H1 (cell line): ENCODE measurements at regions not wholly inside any gene's neighbourhood (a gene's known extent, or its start where the extent isn't known, plus 50 kb on each side); places are given as distances from the start of the nearest gene placed in this dataset.

Experiments used
- CTCF ChIA-PET: fragments of 300-600 bp; sonication (Branson Sonifier 250); formaldehyde crosslinking; loops from one replicate; lab custom pipeline; 2021; ENCODE audit not compliant: partially characterized antibody; lab: Charles Lee
- POLR2A ChIA-PET: fragments of 300-600 bp; sonication (Branson Sonifier 250); formaldehyde crosslinking; loops from one replicate; lab custom pipeline; 2021; ENCODE audit warnings: inconsistent platforms; ENCODE audit not compliant: partially characterized antibody; lab: Charles Lee
- DNase-seq, 2 experiments: peaks; one replicate each; pipeline versions ENCODE4 v3.0.0 to v3.0.0-alpha.2; 2010 to 2022; ENCODE audit warnings: low spot score in 2 of 2, low read depth in 1 of 2, mixed read lengths in 1 of 2
- FAIRE-seq: peaks from 2 replicates; lab custom pipeline; 2011; peaks lifted over from hg19 to GRCh38; lab: Jason Lieb, UNC
- H2AFZ ChIP-seq: 2 replicates; pipeline ENCODE4 v1.8.1; 2012; ENCODE audit warnings: low read length, inconsistent platforms
- H2AK5ac ChIP-seq: 2 replicates; pipeline ENCODE4 v1.6.1; 2013; ENCODE audit warnings: low read depth, low read length
- H2BK120ac ChIP-seq: replicated peaks from 2 replicates; pipeline ENCODE3; 2013; ENCODE audit warnings: low read depth, low read length, inconsistent platforms
- H2BK12ac ChIP-seq: 2 replicates; pipeline ENCODE4 v1.6.1; 2013; ENCODE audit warnings: low read depth, low read length
- H2BK15ac ChIP-seq: 2 replicates; pipeline ENCODE4 v1.6.1; 2013; ENCODE audit warnings: low read length
- H2BK20ac ChIP-seq: 2 replicates; pipeline ENCODE4 v1.6.1; 2013; ENCODE audit warnings: low read length
- H2BK5ac ChIP-seq: 2 replicates; pipeline ENCODE4 v1.6.1; 2013; ENCODE audit warnings: low read depth, low read length
- H3K14ac ChIP-seq: 2 replicates; pipeline ENCODE4 v1.6.1; 2013; ENCODE audit warnings: inconsistent platforms; ENCODE audit not compliant: insufficient read length
- H3K18ac ChIP-seq: 2 replicates; pipeline ENCODE4 v1.6.1; 2013; ENCODE audit warnings: low read length; ENCODE audit errors: extremely low read depth
- H3K23ac ChIP-seq: 2 replicates; pipeline ENCODE4 v1.6.1; 2013; ENCODE audit warnings: inconsistent platforms; ENCODE audit not compliant: insufficient read length
- H3K23me2 ChIP-seq: 2 replicates; pipeline ENCODE4 v1.6.1; 2013; ENCODE audit warnings: low read depth, low read length
- H3K27ac ChIP-seq: 2 replicates; pipeline ENCODE4 v1.6.1; 2011; ENCODE audit warnings: low read depth, low read length, inconsistent platforms
- H3K27me3 ChIP-seq, 4 experiments: replicated peaks in 1 of 4; 1 replicate in 1 of 4; 2 replicates in 3 of 4; pipeline versions ENCODE4 v1.6.1 to v1.8.1; 2011 to 2013; ENCODE audit warnings: low read length in 3 of 4, mild to moderate bottlenecking in 3 of 4, inconsistent platforms in 2 of 4, mixed read lengths in 2 of 4, moderate library complexity in 1 of 4; ENCODE audit not compliant: control insufficient read depth in 3 of 4, insufficient read depth in 3 of 4; ENCODE audit errors: extremely low read depth in 1 of 4
- H3K36me3 ChIP-seq, 4 experiments: 2 replicates each; pipeline versions ENCODE4 v1.6.1 to v1.8.1; 2011 to 2013; ENCODE audit warnings: mild to moderate bottlenecking in 4 of 4, low read length in 3 of 4, moderate library complexity in 2 of 4, control low read depth in 1 of 4, inconsistent platforms in 1 of 4; ENCODE audit not compliant: insufficient read depth in 4 of 4, control insufficient read depth in 2 of 4
- H3K4ac ChIP-seq: replicated peaks from 2 replicates; pipeline ENCODE3; 2013; ENCODE audit warnings: low read length, low read depth, mixed read lengths, inconsistent platforms; ENCODE audit not compliant: insufficient read length
- H3K4me1 ChIP-seq, 4 experiments: replicated peaks in 1 of 4; 1 replicate in 1 of 4; 2 replicates in 3 of 4; pipeline versions ENCODE4 v1.6.1 to v1.8.1; 2011 to 2013; ENCODE audit warnings: low read length in 3 of 4, inconsistent platforms in 2 of 4, mixed read lengths in 1 of 4; ENCODE audit not compliant: insufficient read depth in 4 of 4, control insufficient read depth in 3 of 4
- H3K4me2 ChIP-seq, 2 experiments: 2 replicates each; pipeline versions ENCODE4 v1.6.1 to v1.8.1; 2011 to 2013; ENCODE audit warnings: low read depth in 2 of 2, low read length in 2 of 2, control low read depth in 1 of 2, inconsistent platforms in 1 of 2, mild to moderate bottlenecking in 1 of 2; ENCODE audit not compliant: insufficient read depth in 1 of 2
- H3K4me3 ChIP-seq, 4 experiments: fragments of 200-600, 300-600 bp in 1 of 4; sonication (generic), shearing (Covaris generic), sonication (Bioruptor Twin) in 1 of 4; 2 replicates each; pipeline versions ENCODE4 v1.5.1 to v1.8.1; 2011 to 2016; ENCODE audit warnings: low read length in 4 of 4, low read depth in 3 of 4, control low read depth in 2 of 4, inconsistent platforms in 2 of 4, mild to moderate bottlenecking in 2 of 4, mixed read lengths in 1 of 4, moderate library complexity in 1 of 4; ENCODE audit not compliant: insufficient read depth in 2 of 4; ENCODE audit errors: extremely low read depth in 1 of 4
- H3K56ac ChIP-seq: replicated peaks from 2 replicates; pipeline ENCODE3; 2013; ENCODE audit warnings: low read depth, mild to moderate bottlenecking, mixed read lengths, low read length, inconsistent platforms; ENCODE audit not compliant: insufficient read length
- H3K79me1 ChIP-seq: 2 replicates; pipeline ENCODE4 v1.6.1; 2013; ENCODE audit warnings: low read depth, low read length, control low read depth
- H3K79me2 ChIP-seq, 2 experiments: 2 replicates each; pipeline versions ENCODE4 v1.6.1 to v1.8.1; 2012 to 2013; ENCODE audit warnings: low read length in 2 of 2, mild to moderate bottlenecking in 2 of 2, inconsistent platforms in 1 of 2; ENCODE audit not compliant: insufficient read depth in 2 of 2, control insufficient read depth in 1 of 2
- H3K9ac ChIP-seq, 4 experiments: replicated peaks in 1 of 4; 1 replicate in 1 of 4; 2 replicates in 3 of 4; pipeline versions ENCODE4 v1.6.1 to v1.8.1; 2011 to 2013; ENCODE audit warnings: low read depth in 3 of 4, low read length in 3 of 4, control low read depth in 2 of 4, mild to moderate bottlenecking in 2 of 4, moderate library complexity in 2 of 4, inconsistent platforms in 1 of 4; ENCODE audit errors: extremely low read depth in 1 of 4
- H3K9me3 ChIP-seq, 2 experiments: 2 replicates each; pipeline versions ENCODE4 v1.6.1 to v1.8.1; 2012 to 2013; ENCODE audit warnings: mild to moderate bottlenecking in 2 of 2, moderate library complexity in 2 of 2, control low read depth in 1 of 2, inconsistent platforms in 1 of 2, low read depth in 1 of 2, low read length in 1 of 2, mixed read lengths in 1 of 2; ENCODE audit not compliant: insufficient read depth in 2 of 2
- H4K20me1 ChIP-seq, 2 experiments: replicated peaks in 1 of 2; 2 replicates each; pipeline versions ENCODE3 to v1.8.1; 2011 to 2013; ENCODE audit warnings: inconsistent platforms in 2 of 2, low read length in 2 of 2, mild to moderate bottlenecking in 1 of 2; ENCODE audit not compliant: insufficient read depth in 2 of 2, control insufficient read depth in 1 of 2
- H4K5ac ChIP-seq: 2 replicates; pipeline ENCODE4 v1.6.1; 2013; ENCODE audit warnings: low read length, low read depth, mixed read lengths, inconsistent platforms; ENCODE audit not compliant: insufficient read length
- H4K8ac ChIP-seq: 2 replicates; pipeline ENCODE4 v1.8.0; 2013; ENCODE audit warnings: mild to moderate bottlenecking, moderate library complexity, low read length, inconsistent platforms; ENCODE audit not compliant: insufficient read depth; ENCODE audit errors: extremely low read depth
- H4K91ac ChIP-seq: replicated peaks from 2 replicates; pipeline ENCODE3; 2013; ENCODE audit warnings: low read length, mixed read lengths, inconsistent platforms; ENCODE audit not compliant: insufficient read length
- ASH2L ChIP-seq: fragments of 200-600, 300-600 bp; sonication (generic); IDR thresholded peaks from one replicate; pipeline ENCODE4 v1.7.1; 2017; ENCODE audit warnings: low read length
- BACH1 ChIP-seq: IDR thresholded peaks from 2 replicates; pipeline ENCODE4 v1.6.1; 2012; ENCODE audit warnings: low read length, improper control_type of control experiment
- BRCA1 ChIP-seq: IDR thresholded peaks from 2 replicates; pipeline ENCODE4 v1.6.1; 2012; ENCODE audit warnings: low read depth, low read length, improper control_type of control experiment
- EP300 ChIP-seq, 2 experiments: IDR thresholded peaks; 1 replicate in 1 of 2; 2 replicates in 1 of 2; pipeline ENCODE4 v1.6.1; 2011 to 2012; ENCODE audit warnings: low read depth in 2 of 2, low read length in 2 of 2, mild to moderate bottlenecking in 2 of 2, borderline replicate concordance in 1 of 2, inconsistent platforms in 1 of 2, moderate library complexity in 1 of 2
- GABPA ChIP-seq: IDR thresholded peaks from 2 replicates; pipeline ENCODE4 v1.6.1; 2011; ENCODE audit warnings: mild to moderate bottlenecking, low read length, moderate library complexity, borderline replicate concordance; ENCODE audit not compliant: insufficient read depth
- JUN ChIP-seq: IDR thresholded peaks from 2 replicates; pipeline ENCODE4 v1.6.1; 2011; ENCODE audit warnings: low read depth, mild to moderate bottlenecking, improper control_type of control experiment, low read length
- JUND ChIP-seq: IDR thresholded peaks from 2 replicates; pipeline ENCODE4 v1.6.1; 2011; ENCODE audit warnings: mild to moderate bottlenecking, improper control_type of control experiment, low read length
- POLR2AphosphoS5 ChIP-seq: IDR thresholded peaks from 2 replicates; pipeline ENCODE4 v1.6.1; 2011; ENCODE audit warnings: low read depth, low read length
- POU5F1 ChIP-seq: IDR thresholded peaks from 2 replicates; pipeline ENCODE4 v1.6.1; 2011; ENCODE audit warnings: low read depth, mild to moderate bottlenecking, low read length, moderate library complexity
- RAD21 ChIP-seq, 2 experiments: IDR thresholded peaks in 1 of 2; conservative IDR thresholded peaks in 1 of 2; 2 replicates each; pipeline ENCODE4 v1.6.1; 2011; ENCODE audit warnings: low read depth in 2 of 2, low read length in 2 of 2, improper control_type of control experiment in 1 of 2, inconsistent platforms in 1 of 2, mild to moderate bottlenecking in 1 of 2, moderate library complexity in 1 of 2
- RNF2 ChIP-seq: fragments of 200-900, 300-1000 bp; sonication (generic); IDR thresholded peaks from 2 replicates; pipeline ENCODE4 v1.7.1; 2016; ENCODE audit warnings: borderline replicate concordance, low read depth, mild to moderate bottlenecking, antibody characterized with exemption, low read length; ENCODE audit not compliant: poor library complexity, severe bottlenecking; ENCODE audit errors: missing control alignments
- SP1 ChIP-seq: IDR thresholded peaks from 2 replicates; pipeline ENCODE4 v1.6.1; 2011; ENCODE audit warnings: low read depth, low read length
- TAF1 ChIP-seq: IDR thresholded peaks from 2 replicates; pipeline ENCODE4 v1.6.1; 2011; ENCODE audit warnings: mild to moderate bottlenecking, low read depth, low read length
- TEAD4 ChIP-seq: IDR thresholded peaks from 2 replicates; pipeline ENCODE4 v1.6.1; 2012; ENCODE audit warnings: low read depth, low read length, inconsistent platforms, mixed read lengths
- ZNF274 ChIP-seq: IDR thresholded peaks from 2 replicates; pipeline ENCODE4 v1.7.0; 2012; ENCODE audit warnings: low read length, borderline replicate concordance; ENCODE audit errors: extremely low read depth
- WGBS, 2 experiments: shearing (Covaris generic) in 1 of 2; methylation state at CpG; one replicate each; pipeline versions ENCODE4 v1.1.6 to v1.1.7; 2013 to 2015; ENCODE audit warnings: low lambda C conversion rate in 2 of 2, mixed read lengths in 2 of 2, inconsistent platforms in 1 of 2, low coverage in 1 of 2, missing lambda C conversion rate in 1 of 2; ENCODE audit not compliant: insufficient replicate concordance in 2 of 2, insufficient coverage in 1 of 2, insufficient read length in 1 of 2; ENCODE audit errors: extremely low coverage in 1 of 2, missing lambda C conversion rate in 1 of 2; 5-methylcytosine and 5-hydroxymethylcytosine counted together

GRCh38 chr4:29075366-29075765 lies 1644.8 kb upstream of the PCDH7 start:
- DNase-seq (no peak), FAIRE-seq (no peak)
- H3K4me1 ChIP-seq, result no peaks in the 10 kb centered on the region
- H3K4me2 ChIP-seq, result no peak overlapping the region
- H2BK12ac ChIP-seq, result no peak overlapping the region
- H3K4me3 ChIP-seq, result no peak overlapping the region
- H2BK20ac ChIP-seq, result no peak overlapping the region
- H3K23me2 ChIP-seq, result no peaks in the 10 kb centered on the region
- ChIA-PET POLR2A (no interaction called here), CTCF (interaction anchor here (0.5 kb wide), 1 partner anchor 17 kb away, joined by 3 read pairs; no protein-coding TSS in a partner anchor)
- 88% methylated on average over 6 of the region's 6 CpGs; no CpG with 5 or more reads in 1 of the 2 experiments for WGBS, 2 experiments
- H3K9ac ChIP-seq, result no peak overlapping the region
- no peak overlapping the region for H4K5ac ChIP-seq
- H3K79me1 ChIP-seq, result no peaks in the 10 kb centered on the region
- H4K91ac ChIP-seq, result no peak overlapping the region
- no peaks in the 10 kb centered on the region for H3K79me2 ChIP-seq
- no peak overlapping the region for H3K23ac ChIP-seq
- H2BK120ac ChIP-seq, result no peak overlapping the region
- H2BK5ac ChIP-seq, result no peak overlapping the region
- no peak overlapping the region for H3K18ac ChIP-seq
- no peak overlapping the region for H3K56ac ChIP-seq
- no peak overlapping the region for H2BK15ac ChIP-seq
- no peaks in the 10 kb centered on the region for H3K36me3 ChIP-seq
- no peak overlapping the region for H4K8ac ChIP-seq
- H2AFZ ChIP-seq, result no peak overlapping the region
- peaks cover 0 to 1% (median 0%) of the 10 kb centered on the region in 4 experiments; a peak in 1 of 7 replicates for H3K27me3 ChIP-seq
- H4K20me1 ChIP-seq, result no peaks in the 10 kb centered on the region
- H3K4ac ChIP-seq, result no peak overlapping the region
- H3K27ac ChIP-seq, result no peak overlapping the region
- no peak overlapping the region for H3K14ac ChIP-seq
- H2AK5ac ChIP-seq, result no peak overlapping the region
- H3K9me3 ChIP-seq, result peaks cover 0 to 4% of the 10 kb centered on the region in 2 experiments; a peak in 1 of 4 replicates
- TF ChIP-seq ZNF274 (no peak), RAD21 (IDR thresholded peaks at IDR 0.05 in 1 of 2, conservative IDR thresholded peaks at IDR 0.05 in 1 of 2; ENCODE audit: low read depth in 2 of 2, low read length in 2 of 2) (no peak), ASH2L (no peak), POLR2AphosphoS5 (no peak), GABPA (no peak), RNF2 (no peak), JUN (no peak), JUND (no peak), TAF1 (no peak), TEAD4 (no peak), EP300 (IDR thresholded peaks at IDR 0.05; ENCODE audit: borderline replicate concordance in 1 of 2, low read depth in 2 of 2, low read length in 2 of 2) (no peak), BACH1 (no peak), SP1 (no peak), BRCA1 (no peak), POU5F1 (no peak)
